Mesenchymal stem cell (in vitro differentiated cells and primary cell): ENCODE measurements at regions not wholly inside any gene's neighbourhood (a gene's known extent, or its start where the extent isn't known, plus 50 kb on each side); places are given as distances from the start of the nearest gene placed in this dataset.
"Not testable (repeated sequence)": the region's sequence is repeated elsewhere in the genome, so short reads cannot be mapped to it uniquely, and the experiment has no call there.

Source experiments
- DNase-seq: peaks from one replicate; pipeline ENCODE4 v3.0.0-alpha.2; 2013
- H2AFZ ChIP-seq: one replicate; pipeline ENCODE4 v1.6.1; 2013; ENCODE audit warnings: low read depth, mild to moderate bottlenecking, control low read depth, inconsistent platforms, low read length, moderate library complexity
- H2AK5ac ChIP-seq: 2 replicates; pipeline ENCODE4 v1.6.1; 2013; ENCODE audit warnings: low read length, moderate library complexity, mild to moderate bottlenecking, inconsistent platforms; ENCODE audit not compliant: severe bottlenecking
- H2BK120ac ChIP-seq: one replicate; pipeline ENCODE4 v1.6.1; 2013; ENCODE audit warnings: low read depth, mild to moderate bottlenecking, inconsistent platforms, low read length, moderate library complexity
- H2BK12ac ChIP-seq, 2 experiments: one replicate each; pipeline ENCODE4 v1.6.1; 2013; ENCODE audit warnings: inconsistent platforms in 2 of 2, low read length in 2 of 2, mild to moderate bottlenecking in 2 of 2, moderate library complexity in 2 of 2, control low read depth in 1 of 2
- H2BK15ac ChIP-seq: one replicate; pipeline ENCODE4 v1.6.1; 2013; ENCODE audit warnings: mild to moderate bottlenecking, low read depth, inconsistent platforms; ENCODE audit not compliant: poor library complexity, severe bottlenecking
- H2BK5ac ChIP-seq: 2 replicates; pipeline ENCODE4 v1.6.1; 2013; ENCODE audit warnings: low read depth, mild to moderate bottlenecking, low read length, control low read depth, inconsistent platforms; ENCODE audit not compliant: poor library complexity, severe bottlenecking
- H3K14ac ChIP-seq, 2 experiments: one replicate each; pipeline ENCODE4 v1.6.1; 2013; ENCODE audit warnings: inconsistent platforms in 2 of 2, low read length in 2 of 2, control low read depth in 1 of 2, mild to moderate bottlenecking in 1 of 2, moderate library complexity in 1 of 2
- H3K18ac ChIP-seq, 2 experiments: one replicate each; pipeline ENCODE4 v1.6.1; 2013; ENCODE audit warnings: inconsistent platforms in 2 of 2, low read length in 2 of 2, control low read depth in 1 of 2, low read depth in 1 of 2, mild to moderate bottlenecking in 1 of 2
- H3K23ac ChIP-seq, 2 experiments: one replicate each; pipeline ENCODE4 v1.6.1; 2013; ENCODE audit warnings: inconsistent platforms in 2 of 2, low read length in 2 of 2, mild to moderate bottlenecking in 2 of 2, moderate library complexity in 2 of 2, control low read depth in 1 of 2
- H3K27ac ChIP-seq: 2 replicates; pipeline ENCODE4 v1.5.1; 2013; ENCODE audit warnings: mild to moderate bottlenecking, moderate library complexity, low read length, control low read depth, inconsistent platforms; ENCODE audit not compliant: poor library complexity, severe bottlenecking
- H3K27me3 ChIP-seq, 2 experiments: 2 replicates each; pipeline versions ENCODE4 v1.6.1 to v1.7.0; 2013; ENCODE audit warnings: low read length in 2 of 2, mild to moderate bottlenecking in 2 of 2, moderate library complexity in 2 of 2, control low read depth in 1 of 2, inconsistent platforms in 1 of 2; ENCODE audit not compliant: control insufficient read depth in 1 of 2, insufficient read depth in 1 of 2
- H3K36me3 ChIP-seq, 2 experiments: 2 replicates each; pipeline versions ENCODE4 v1.6.1 to v1.7.0; 2013; ENCODE audit warnings: low read length in 2 of 2, control low read depth in 1 of 2, inconsistent platforms in 1 of 2, low read depth in 1 of 2, mild to moderate bottlenecking in 1 of 2; ENCODE audit not compliant: insufficient read depth in 2 of 2, control insufficient read depth in 1 of 2
- H3K4ac ChIP-seq, 2 experiments: one replicate each; pipeline ENCODE4 v1.6.1; 2013; ENCODE audit warnings: inconsistent platforms in 2 of 2, low read length in 2 of 2, mild to moderate bottlenecking in 2 of 2, moderate library complexity in 2 of 2, control low read depth in 1 of 2, low read depth in 1 of 2
- H3K4me1 ChIP-seq: 2 replicates; pipeline ENCODE4 v1.6.1; 2013; ENCODE audit warnings: low read depth, low read length, control low read depth; ENCODE audit not compliant: control insufficient read depth, insufficient read depth
- H3K4me2 ChIP-seq: 2 replicates; pipeline ENCODE4 v1.6.1; 2013; ENCODE audit warnings: low read length, mild to moderate bottlenecking, inconsistent platforms; ENCODE audit not compliant: poor library complexity, severe bottlenecking
- H3K4me3 ChIP-seq, 2 experiments: 2 replicates each; pipeline versions ENCODE4 v1.5.1 to v1.7.0; 2013; ENCODE audit warnings: low read length in 2 of 2, mild to moderate bottlenecking in 2 of 2, control low read depth in 1 of 2, low read depth in 1 of 2; ENCODE audit not compliant: insufficient read depth in 1 of 2
- H3K79me1 ChIP-seq: replicated peaks from 2 replicates; pipeline ENCODE4 v1.6.1; 2013; ENCODE audit warnings: mild to moderate bottlenecking, control low read depth, low read length, inconsistent platforms; ENCODE audit not compliant: poor library complexity, severe bottlenecking
- H3K9ac ChIP-seq: 2 replicates; pipeline ENCODE4 v1.7.0; 2013; ENCODE audit warnings: mild to moderate bottlenecking, low read length, moderate library complexity
- H3K9me3 ChIP-seq: 2 replicates; pipeline ENCODE4 v1.7.0; 2013; ENCODE audit warnings: mild to moderate bottlenecking, low read length; ENCODE audit not compliant: control insufficient read depth
- H4K8ac ChIP-seq: one replicate; pipeline ENCODE4 v1.6.1; 2013; ENCODE audit warnings: inconsistent platforms, mild to moderate bottlenecking, low read length, moderate library complexity
- H4K91ac ChIP-seq: one replicate; pipeline ENCODE4 v1.6.1; 2013; ENCODE audit warnings: mild to moderate bottlenecking, low read length, inconsistent platforms
- WGBS: methylation state at CpG from one replicate; pipeline ENCODE4 v1.1.7; 2013; ENCODE audit warnings: mixed read lengths; 5-methylcytosine and 5-hydroxymethylcytosine counted together

DNA sequence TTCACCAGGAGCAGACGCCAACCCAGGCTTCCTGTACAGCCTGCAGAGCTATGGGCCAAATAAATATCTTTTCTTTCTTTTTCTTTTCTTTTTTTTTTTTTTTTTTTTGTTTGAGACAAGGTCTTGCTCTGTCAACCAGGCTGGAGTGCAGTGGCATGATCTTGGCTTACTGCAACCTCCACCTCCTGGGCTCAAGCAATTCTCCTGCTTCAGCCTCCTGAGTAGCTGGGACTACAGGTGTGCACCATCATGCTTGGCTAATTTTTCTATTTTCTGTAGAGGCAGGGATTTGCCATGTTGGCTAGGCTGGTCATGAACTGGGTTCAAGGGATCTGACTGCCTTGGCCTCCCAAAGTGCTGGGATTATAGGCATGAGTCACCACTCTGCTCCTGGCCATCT, 423.7 kb upstream of the KCNMB2 start:
- not testable (repeated sequence) for H3K27ac ChIP-seq, H2BK15ac ChIP-seq, H2BK120ac ChIP-seq, H3K27me3 ChIP-seq, H3K4me1 ChIP-seq, H3K23ac ChIP-seq, H3K79me1 ChIP-seq, H3K9ac ChIP-seq, H3K14ac ChIP-seq, H3K4ac ChIP-seq, H2AK5ac ChIP-seq, H3K9me3 ChIP-seq, H2AFZ ChIP-seq, H4K8ac ChIP-seq, H2BK5ac ChIP-seq, H4K91ac ChIP-seq, DNase-seq, H3K4me2 ChIP-seq, H3K4me3 ChIP-seq, H3K36me3 ChIP-seq
- Histone ChIP-seq H2BK12ac (peak overlapping the region in 1 of 2 experiments; percentile 56), H3K18ac (peak overlapping the region in 1 of 2 experiments; percentile 21)
- WGBS: no CpG with 5 or more reads among the region's 1 CpG

DNA sequence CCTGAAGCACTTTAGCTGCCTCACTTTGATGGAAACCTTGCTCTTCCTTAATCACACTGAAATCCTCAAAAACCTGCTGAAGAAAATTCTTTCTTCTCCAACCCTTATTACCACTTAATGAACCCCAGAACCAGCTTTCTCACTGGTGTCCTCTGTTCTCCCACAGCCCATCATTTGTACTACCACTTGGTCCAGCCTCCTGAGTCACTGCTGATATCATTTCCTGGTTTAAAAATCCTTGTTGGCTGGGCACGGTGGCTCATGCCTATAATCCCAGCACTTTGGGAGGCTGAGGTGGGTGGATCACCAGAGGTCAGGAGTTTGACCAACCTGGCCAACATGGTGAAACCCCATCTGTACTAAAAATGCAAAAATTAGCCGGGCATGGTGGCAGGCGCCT, 418.6 kb upstream of the KCNMB2 start:
- no peak overlapping the region for H2BK15ac ChIP-seq
- no peak overlapping the region for H3K9ac ChIP-seq
- peak overlapping the region; percentile 85 for H2AK5ac ChIP-seq
- H3K4me2 ChIP-seq: no peak overlapping the region
- peak; percentile 6 for DNase-seq
- no peaks in the 10 kb centered on the region for H3K9me3 ChIP-seq
- WGBS: 68% methylated on average over 3 of the region's 3 CpGs
- H3K27me3 ChIP-seq: no peaks in the 10 kb centered on the region
- no peaks in the 10 kb centered on the region for H3K36me3 ChIP-seq
- H2AFZ ChIP-seq: no peak overlapping the region
- no peak overlapping the region for H3K4me3 ChIP-seq
- no peak overlapping the region for H2BK5ac ChIP-seq
- H3K14ac ChIP-seq: no peak overlapping the region
- H3K4ac ChIP-seq: no peak overlapping the region
- H3K27ac ChIP-seq: no peak overlapping the region
- H2BK120ac ChIP-seq: no peak overlapping the region
- no peak overlapping the region for H3K23ac ChIP-seq
- no peaks in the 10 kb centered on the region for H3K79me1 ChIP-seq
- peaks cover 3% of the 10 kb centered on the region for H3K4me1 ChIP-seq
- H3K18ac ChIP-seq: no peak overlapping the region
- no peak overlapping the region for H2BK12ac ChIP-seq
- H4K8ac ChIP-seq: no peak overlapping the region
- H4K91ac ChIP-seq: no peak overlapping the region

DNA sequence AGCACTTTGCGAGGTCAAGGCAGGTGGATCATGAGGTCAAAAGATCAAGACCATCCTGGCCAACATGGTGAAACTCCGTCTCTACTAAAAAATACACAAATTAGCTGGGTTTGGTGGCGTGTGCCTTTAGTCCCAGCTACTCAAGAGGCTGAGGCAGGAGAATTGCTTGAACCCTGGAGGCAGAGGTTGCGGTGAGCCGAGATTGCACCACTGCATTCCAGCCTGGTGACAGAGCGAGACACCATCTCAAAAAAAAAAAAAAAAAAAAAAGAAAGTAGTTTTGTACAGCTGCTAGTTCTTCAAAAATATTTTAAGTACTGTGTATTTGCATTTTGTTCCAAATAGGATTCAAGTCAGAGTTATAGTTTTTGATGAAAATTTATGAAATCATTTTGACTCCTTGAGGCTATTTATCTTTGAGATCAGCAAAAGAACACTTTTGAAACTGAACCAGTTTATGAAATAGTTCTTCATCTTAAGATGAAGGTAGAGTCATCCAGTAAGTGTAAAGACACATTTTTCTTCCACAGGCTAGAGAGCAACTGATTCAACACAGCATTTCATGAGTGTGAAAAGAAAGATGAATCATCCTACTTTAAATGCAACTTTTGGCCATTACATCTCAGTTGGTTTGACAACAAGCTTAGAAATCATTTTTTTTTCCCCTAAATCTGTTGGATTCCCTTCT, 416.5 kb upstream of the KCNMB2 start:
- not testable (repeated sequence) for H4K91ac ChIP-seq, H3K36me3 ChIP-seq, H3K27me3 ChIP-seq, H3K4me1 ChIP-seq, H2BK120ac ChIP-seq, H3K4me3 ChIP-seq, H2AK5ac ChIP-seq, H3K14ac ChIP-seq, H3K79me1 ChIP-seq, H4K8ac ChIP-seq, H3K23ac ChIP-seq, H3K4me2 ChIP-seq, H2AFZ ChIP-seq, H3K9me3 ChIP-seq
- peak overlapping the region in 1 of 2 experiments; percentile 63 for H2BK12ac ChIP-seq
- H2BK15ac ChIP-seq: peak overlapping the region; percentile 48
- H2BK5ac ChIP-seq: peak overlapping the region; percentile 35
- 67% methylated on average over 3 of the region's 6 CpGs for WGBS
- peak overlapping the region; percentile 21 to 37 for H3K18ac ChIP-seq
- H3K27ac ChIP-seq: peak overlapping the region; percentile 98
- peak overlapping the region; percentile 58 for H3K9ac ChIP-seq
- H3K4ac ChIP-seq: peak overlapping the region in 1 of 2 experiments; percentile 35
- DNase-seq: peak; percentile 81

DNA sequence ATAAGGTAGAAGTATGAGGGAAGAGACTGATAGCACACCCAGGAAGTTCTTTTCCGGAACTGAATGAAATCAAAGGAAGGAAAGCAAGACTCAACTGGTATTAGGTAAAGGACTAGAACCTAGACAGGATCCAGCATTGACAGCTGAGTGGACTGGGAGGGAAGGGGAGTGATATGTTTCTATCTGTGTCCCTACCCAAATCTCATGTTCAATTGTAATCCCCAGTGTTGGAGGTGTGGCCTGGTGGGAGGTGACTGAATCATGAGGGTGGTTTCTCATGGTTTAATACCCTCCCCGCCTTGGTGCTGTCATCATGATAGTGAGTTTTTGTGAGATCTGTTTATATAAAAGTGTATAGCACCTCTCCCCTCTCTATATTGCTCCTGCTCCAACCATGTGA, 415.9 kb upstream of the KCNMB2 start:
- H2BK12ac ChIP-seq: peak overlapping the region; percentile 49 to 63
- H3K4me1 ChIP-seq: peaks cover 3% of the 10 kb centered on the region
- DNase-seq: no peak
- H3K23ac ChIP-seq: no peak overlapping the region
- 78% methylated on average over 1 of the region's 2 CpGs for WGBS
- no peak overlapping the region for H3K4me2 ChIP-seq
- H4K91ac ChIP-seq: no peak overlapping the region
- no peak overlapping the region for H2AFZ ChIP-seq
- H3K4ac ChIP-seq: peak overlapping the region; percentile 35 to 49
- H3K18ac ChIP-seq: peak overlapping the region; percentile 37 to 85
- H3K79me1 ChIP-seq: no peaks in the 10 kb centered on the region
- peak overlapping the region; percentile 86 for H2AK5ac ChIP-seq
- H2BK15ac ChIP-seq: no peak overlapping the region
- H3K27ac ChIP-seq: peak overlapping the region; percentile 98
- no peaks in the 10 kb centered on the region for H3K27me3 ChIP-seq
- H3K36me3 ChIP-seq: no peaks in the 10 kb centered on the region
- H2BK5ac ChIP-seq: peak overlapping the region; percentile 35
- H3K9me3 ChIP-seq: no peaks in the 10 kb centered on the region
- H3K4me3 ChIP-seq: no peak overlapping the region
- H4K8ac ChIP-seq: no peak overlapping the region
- peak overlapping the region; percentile 58 for H3K9ac ChIP-seq
- H2BK120ac ChIP-seq: no peak overlapping the region
- H3K14ac ChIP-seq: peak overlapping the region in 1 of 2 experiments; percentile 44
